ENCODE measurements at regions not wholly inside any gene's neighbourhood (a gene's known extent, or its start where the extent isn't known, plus 50 kb on each side); places are given as distances from the start of the nearest gene placed in this dataset.

DNA sequence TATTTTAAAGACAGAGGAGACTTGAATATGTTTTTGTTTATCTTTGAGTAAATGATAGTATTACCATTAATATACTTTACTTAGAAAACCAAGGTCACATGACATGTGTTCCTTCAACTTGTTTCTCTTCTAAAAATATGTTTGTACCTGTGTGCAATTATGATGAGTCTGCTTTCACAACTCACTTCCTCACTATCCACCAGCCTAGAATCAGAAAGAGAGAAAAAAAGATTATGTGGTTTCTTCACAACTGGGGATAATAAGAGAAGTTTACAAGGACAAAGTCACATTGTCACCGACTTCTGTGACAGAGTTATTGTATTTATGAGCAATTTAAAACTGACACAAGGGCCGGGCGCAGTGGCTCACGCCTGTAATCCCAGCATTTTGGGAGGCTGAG is 1112.1 kb downstream of the RPA4 start:
- no peaks in the 10 kb centered on the region for H3K79me1 ChIP-seq (ENCODE audit: low read depth, low read length)
- no peak for TF ChIP-seq CTBP2 (IDR thresholded peaks at IDR 0.05; ENCODE audit: borderline replicate concordance, insufficient read depth, insufficient read length, low read length)
- no peak for TF ChIP-seq NRF1 (IDR thresholded peaks at IDR 0.05; ENCODE audit: low read depth, low read length)
- TF ChIP-seq ZNF274 (IDR thresholded peaks at IDR 0.05; ENCODE audit: borderline replicate concordance, extremely low read depth, low read length) = no peak
- TF ChIP-seq CHD1 (IDR thresholded peaks at IDR 0.05; ENCODE audit: low read depth, low read length) = no peak
- TF ChIP-seq POLR2AphosphoS5 (IDR thresholded peaks at IDR 0.05; ENCODE audit: low read depth, low read length) = no peak
- no peak for TF ChIP-seq SP1 (IDR thresholded peaks at IDR 0.05; ENCODE audit: low read depth, low read length)
- TF ChIP-seq, protein P1, sequence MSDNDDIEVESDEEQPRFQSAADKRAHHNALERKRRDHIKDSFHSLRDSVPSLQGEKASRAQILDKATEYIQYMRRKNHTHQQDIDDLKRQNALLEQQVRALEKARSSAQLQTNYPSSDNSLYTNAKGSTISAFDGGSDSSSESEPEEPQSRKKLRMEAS (IDR thresholded peaks at IDR 0.05) = no peak
- TF ChIP-seq ASH2L (IDR thresholded peaks at IDR 0.05; ENCODE audit: low read length) = no peak

More for the DNA sequence above, 1112.1 kb downstream of the RPA4 start:
- H4K8ac ChIP-seq (ENCODE audit: extremely low read depth, insufficient read depth, low read length) = no peak overlapping the region
- CTCF ChIA-PET (ENCODE audit: partially characterized antibody) = no interaction called here
- H2BK20ac ChIP-seq (ENCODE audit: low read length) = no peak overlapping the region
- no peaks in the 10 kb centered on the region for H3K36me3 ChIP-seq (ENCODE audit: control insufficient read depth in 2 of 4, insufficient read depth in 4 of 4, low read length in 3 of 4)
- no peak overlapping the region for H4K91ac ChIP-seq (replicated peaks; ENCODE audit: insufficient read length, low read length)
- H4K20me1 ChIP-seq (replicated peaks in 1 of 2; ENCODE audit: control insufficient read depth in 1 of 2, insufficient read depth in 2 of 2, low read length in 2 of 2) = no peaks in the 10 kb centered on the region
- no peak overlapping the region for H3K4me3 ChIP-seq (ENCODE audit: extremely low read depth in 1 of 4, insufficient read depth in 2 of 4, low read depth in 3 of 4, low read length in 4 of 4)
- no peaks in the 10 kb centered on the region for H3K4me1 ChIP-seq (replicated peaks in 1 of 4; ENCODE audit: control insufficient read depth in 3 of 4, insufficient read depth in 4 of 4, low read length in 3 of 4)
- no peak overlapping the region for H2BK12ac ChIP-seq (ENCODE audit: low read depth, low read length)
- whole genome bisulfite sequencing, 2 experiments (ENCODE audit: extremely low coverage in 1 of 2, insufficient coverage in 1 of 2, insufficient read length in 1 of 2, insufficient replicate concordance in 2 of 2, low coverage in 1 of 2, low lambda C conversion rate in 2 of 2, missing lambda C conversion rate in 1 of 2) = 100% methylated on average over 1 of the region's 4 CpGs; no CpG with 5 or more reads in 1 of the 2 experiments
- H3K14ac ChIP-seq (ENCODE audit: insufficient read length) = no peak overlapping the region
- no peak overlapping the region for H3K9ac ChIP-seq (replicated peaks in 1 of 4; ENCODE audit: extremely low read depth in 1 of 4, low read depth in 3 of 4, low read length in 3 of 4)
- H3K23ac ChIP-seq (ENCODE audit: insufficient read length) = no peak overlapping the region
- H2AK5ac ChIP-seq (ENCODE audit: low read depth, low read length) = no peak overlapping the region
- H3K18ac ChIP-seq (ENCODE audit: extremely low read depth, low read length) = no peak overlapping the region
- H3K56ac ChIP-seq (replicated peaks; ENCODE audit: insufficient read length, low read depth, low read length) = no peak overlapping the region
- H4K5ac ChIP-seq (ENCODE audit: insufficient read length, low read depth, low read length) = no peak overlapping the region
- DNase-seq (ENCODE audit: low read depth in 1 of 2, low spot score in 2 of 2) = no peak
- no peak overlapping the region for H2AFZ ChIP-seq (ENCODE audit: low read length)
- H3K79me2 ChIP-seq (ENCODE audit: control insufficient read depth in 1 of 2, insufficient read depth in 2 of 2, low read length in 2 of 2) = no peaks in the 10 kb centered on the region
- POLR2A ChIA-PET (ENCODE audit: partially characterized antibody) = no interaction called here
- FAIRE-seq = no peak
- H2BK15ac ChIP-seq (ENCODE audit: low read length) = no peak overlapping the region
- no peaks in the 10 kb centered on the region for H3K23me2 ChIP-seq (ENCODE audit: low read depth, low read length)
- no peak overlapping the region for H3K27ac ChIP-seq (ENCODE audit: low read depth, low read length)
- no peak overlapping the region for H2BK120ac ChIP-seq (replicated peaks; ENCODE audit: low read depth, low read length)
- no peaks in the 10 kb centered on the region for H3K9me3 ChIP-seq (ENCODE audit: insufficient read depth in 2 of 2, low read depth in 1 of 2, low read length in 1 of 2)
- H3K4ac ChIP-seq (replicated peaks; ENCODE audit: insufficient read length, low read depth, low read length) = no peak overlapping the region
- no peak overlapping the region for H3K4me2 ChIP-seq (ENCODE audit: insufficient read depth in 1 of 2, low read depth in 2 of 2, low read length in 2 of 2)
- H2BK5ac ChIP-seq (ENCODE audit: low read depth, low read length) = no peak overlapping the region
- no peaks in the 10 kb centered on the region for H3K27me3 ChIP-seq (replicated peaks in 1 of 4; ENCODE audit: control insufficient read depth in 3 of 4, extremely low read depth in 1 of 4, insufficient read depth in 3 of 4, low read length in 3 of 4)
